NCI-H2081 (cell line): ENCODE measurements at regions not wholly inside any gene's neighbourhood (a gene's known extent, or its start where the extent isn't known, plus 50 kb on each side); places are given as distances from the start of the nearest gene placed in this dataset.

Experiments used
- DNase-seq, 2 experiments: peaks; one replicate each; lab custom pipeline; 2025; lab: John Stamatoyannopoulos, UW

DNA sequence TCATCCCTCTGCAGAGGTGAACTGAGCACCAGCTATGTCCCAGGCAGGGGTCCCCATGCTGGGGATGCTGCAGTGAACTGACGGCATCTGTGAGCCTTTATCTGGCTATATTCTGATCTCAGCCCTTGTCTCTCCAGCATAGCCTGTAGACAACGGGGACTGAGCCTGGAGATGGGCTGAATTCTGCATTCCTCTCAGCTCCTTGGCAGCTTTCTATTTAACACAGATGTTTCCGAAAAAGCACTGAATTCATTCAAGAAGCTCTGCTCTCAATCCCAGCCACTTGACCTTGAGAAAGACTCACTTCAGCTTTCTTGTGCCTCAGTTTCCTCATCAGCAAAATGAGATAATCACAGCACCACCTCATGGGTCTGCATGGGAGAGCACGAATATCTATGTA lies 204.4 kb upstream of the PMEPA1 start:
- no peak for DNase-seq

DNA sequence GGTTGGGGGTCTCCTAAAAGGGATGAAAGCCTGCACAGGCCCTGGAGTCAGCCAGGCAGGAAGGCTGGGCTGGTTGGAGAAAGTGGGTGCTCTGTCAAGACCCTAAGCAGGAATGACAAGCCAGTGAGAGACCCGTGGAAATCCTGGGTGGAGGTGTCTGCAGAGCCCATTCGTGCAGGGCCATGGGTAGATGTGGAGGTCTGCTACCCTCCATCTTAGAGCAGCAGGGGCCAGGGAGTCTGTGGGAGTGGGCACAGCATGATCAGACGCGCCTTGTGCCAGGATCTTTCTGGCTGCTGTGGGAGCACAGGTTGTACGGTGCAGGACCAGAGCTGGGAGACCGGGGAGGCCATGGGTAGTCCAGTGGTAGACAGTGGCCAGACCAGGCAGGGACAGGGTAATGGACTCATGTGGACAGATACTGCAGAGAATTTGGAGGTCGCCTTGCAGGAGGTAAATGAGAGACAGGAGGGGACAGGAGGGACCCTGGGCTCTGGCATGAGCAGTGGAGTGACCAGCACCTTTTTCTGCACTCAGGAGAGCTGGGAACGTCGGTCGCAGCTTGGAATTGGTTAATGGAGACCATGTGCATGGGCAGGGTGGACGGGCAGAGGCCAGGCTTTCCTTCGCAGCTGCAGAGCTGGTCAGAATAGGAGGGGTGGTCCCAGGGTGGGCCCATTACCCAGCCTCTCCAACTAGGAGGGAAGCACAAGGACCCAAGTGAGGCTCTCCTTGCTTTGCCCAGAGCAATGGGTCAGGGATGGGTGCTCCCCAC lies 203.5 kb upstream of the PMEPA1 start:
- DNase-seq, result no peak

DNA sequence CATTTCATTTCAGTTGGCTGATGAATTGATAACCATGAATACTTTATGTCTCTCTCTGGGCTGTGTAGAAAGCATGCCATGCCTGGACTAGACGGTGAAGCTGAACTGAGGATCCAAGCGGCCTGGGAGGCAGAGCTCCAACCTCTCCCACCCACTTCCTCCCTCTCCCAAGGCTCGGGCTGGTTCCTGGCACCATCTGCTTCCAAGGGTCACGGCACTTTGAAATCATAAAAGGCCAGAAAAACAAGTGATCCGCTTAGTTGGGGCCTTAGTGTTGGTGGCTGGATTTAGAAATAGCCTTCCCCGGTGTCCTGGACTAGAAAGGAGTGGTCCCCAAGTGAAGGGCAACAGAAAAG lies 202.4 kb upstream of the PMEPA1 start:
- DNase-seq, result no peak

DNA sequence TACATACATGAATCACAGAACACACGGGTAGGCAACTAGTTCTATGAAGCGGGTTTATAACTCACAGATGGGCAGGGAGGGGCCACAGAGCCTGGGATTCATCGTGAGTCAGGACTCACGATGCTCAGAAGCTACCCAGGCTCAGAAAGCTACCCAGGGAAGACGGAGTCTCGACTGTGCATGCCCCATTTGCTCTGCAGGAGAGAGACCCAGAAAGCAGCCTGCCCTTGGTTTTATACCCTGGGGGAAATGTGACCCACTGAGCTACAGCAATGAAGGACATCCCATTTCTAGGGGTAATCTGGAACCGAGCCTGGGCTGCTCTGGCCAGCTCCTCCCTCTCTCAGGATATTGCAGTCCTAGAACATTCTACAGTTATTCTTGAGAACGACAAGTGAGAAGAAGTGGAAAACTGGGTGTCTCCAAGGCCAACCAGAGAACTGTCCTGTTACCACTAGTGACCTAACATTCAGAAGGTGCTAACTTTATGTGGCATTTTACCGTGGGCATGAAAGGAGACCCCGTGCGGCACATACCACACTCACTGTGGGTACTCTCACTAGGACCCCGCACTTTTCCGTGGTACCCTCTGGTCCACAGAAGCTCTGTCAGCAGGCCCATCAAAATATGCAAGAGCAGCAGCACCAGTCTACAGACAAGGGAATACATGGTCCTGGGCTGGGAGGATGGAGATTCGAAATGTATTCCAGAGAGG lies 201.9 kb upstream of the PMEPA1 start:
- DNase-seq, result no peak

DNA sequence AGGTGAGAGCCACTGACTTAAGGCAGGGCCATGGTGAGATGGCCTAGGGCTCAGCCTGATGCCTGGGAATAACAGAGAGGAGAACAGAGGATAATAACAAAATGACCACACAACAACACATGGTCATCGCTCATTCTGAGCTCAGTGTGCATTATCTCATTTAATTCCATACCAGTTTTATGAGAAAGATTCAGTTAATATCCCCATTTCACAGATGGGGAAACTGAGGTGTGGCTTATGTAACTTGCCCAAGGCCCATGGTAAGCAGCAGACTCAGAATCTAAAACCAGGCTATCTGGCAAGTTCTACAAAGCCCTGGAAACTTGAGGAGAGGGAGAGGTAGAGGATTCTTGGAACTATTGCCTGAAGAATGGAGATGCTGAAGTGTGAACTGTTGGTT lies 200.9 kb upstream of the PMEPA1 start:
- no peak for DNase-seq

DNA sequence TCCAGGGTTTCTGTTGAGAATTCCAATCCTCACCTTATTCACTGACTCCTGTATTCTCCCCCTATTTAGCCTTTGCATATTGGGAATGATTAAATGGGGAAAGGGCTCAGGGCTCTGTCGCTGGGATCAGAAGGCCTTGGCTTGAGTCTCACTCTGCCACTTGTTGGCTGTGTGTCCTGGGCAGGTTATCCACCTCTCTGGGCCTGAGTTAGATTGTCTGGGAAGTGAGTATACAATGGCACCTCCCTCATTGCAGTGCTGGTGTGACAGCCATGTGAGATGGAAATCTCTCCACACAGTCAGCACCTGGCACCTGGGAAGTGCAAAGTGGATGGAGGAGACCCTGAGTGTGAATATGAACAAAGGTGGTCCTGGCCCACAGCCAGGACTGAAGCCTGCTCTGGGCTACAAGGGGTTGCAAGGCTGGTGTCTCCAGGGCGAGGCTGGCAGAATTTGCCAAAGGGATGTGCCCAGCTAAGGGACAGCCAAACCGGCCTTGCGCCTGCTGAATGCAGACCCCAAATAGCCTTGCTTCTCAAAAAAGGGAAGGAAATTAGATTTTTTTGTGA lies 200.0 kb upstream of the PMEPA1 start:
- DNase-seq, result no peak

DNA sequence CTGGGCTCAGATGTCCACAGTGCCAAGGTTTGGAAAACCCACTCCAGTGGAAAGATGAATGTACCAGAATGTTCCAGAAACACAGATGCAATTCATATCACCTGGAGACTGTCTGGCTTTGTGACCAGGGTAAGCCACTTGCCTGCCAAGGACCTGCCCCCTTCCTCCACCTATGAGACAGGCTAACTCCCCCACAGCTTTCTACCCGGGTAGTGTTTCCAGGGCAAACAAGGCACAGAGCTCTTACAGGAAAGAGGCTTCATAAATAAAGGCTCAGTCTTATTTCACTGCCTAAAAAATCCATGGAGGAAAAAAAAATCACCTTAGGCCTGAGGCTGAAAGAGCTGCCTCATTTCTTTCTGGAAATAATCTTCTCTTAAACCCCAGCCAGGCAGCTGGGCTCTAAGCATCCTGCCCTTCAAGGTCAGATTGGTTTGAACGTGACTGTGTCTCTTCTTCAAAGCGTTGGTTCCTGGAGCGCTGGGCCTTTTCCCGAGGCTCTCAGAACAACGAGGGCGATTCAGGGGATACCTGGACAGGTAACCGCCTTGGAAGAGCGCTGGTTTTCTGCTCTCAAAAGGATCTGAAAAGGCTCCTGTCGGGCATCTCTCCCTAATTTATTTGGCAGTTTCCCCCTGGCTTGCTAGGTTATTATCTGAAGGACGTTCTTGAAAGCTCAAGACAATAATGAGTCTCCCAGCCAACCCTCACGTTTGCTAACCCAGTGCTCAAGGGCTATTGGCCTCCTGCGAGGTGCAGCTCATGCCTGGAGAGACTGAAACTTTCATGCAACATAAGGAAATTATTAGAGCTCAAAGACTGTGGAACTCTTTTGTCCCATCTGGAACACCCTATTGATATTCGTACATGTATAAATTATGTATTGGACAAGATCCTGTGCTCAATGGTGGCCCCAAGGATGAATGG lies 199.2 kb upstream of the PMEPA1 start:
- peak in 1 of 2 experiments; percentile 22 for DNase-seq

DNA sequence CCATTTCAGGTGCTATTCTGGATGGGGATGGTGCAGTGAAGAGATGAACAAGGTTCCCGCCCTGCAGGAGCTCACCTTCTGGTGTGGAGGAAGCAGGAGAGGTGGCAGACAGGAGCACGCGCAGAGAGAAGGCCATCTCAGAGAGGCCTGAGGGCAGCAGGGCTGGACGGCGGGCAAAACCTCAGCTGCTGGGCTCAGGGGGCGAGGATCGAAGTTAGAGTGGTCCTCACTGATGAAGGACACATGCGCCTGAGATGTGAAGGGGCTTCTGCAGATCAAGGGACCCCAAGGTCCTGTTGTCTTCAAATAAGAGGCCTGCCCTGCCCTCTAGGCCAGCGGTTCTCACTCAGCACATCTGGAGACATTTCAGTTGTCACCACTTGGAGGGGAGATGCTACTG lies 198.4 kb upstream of the PMEPA1 start:
- no peak for DNase-seq

DNA sequence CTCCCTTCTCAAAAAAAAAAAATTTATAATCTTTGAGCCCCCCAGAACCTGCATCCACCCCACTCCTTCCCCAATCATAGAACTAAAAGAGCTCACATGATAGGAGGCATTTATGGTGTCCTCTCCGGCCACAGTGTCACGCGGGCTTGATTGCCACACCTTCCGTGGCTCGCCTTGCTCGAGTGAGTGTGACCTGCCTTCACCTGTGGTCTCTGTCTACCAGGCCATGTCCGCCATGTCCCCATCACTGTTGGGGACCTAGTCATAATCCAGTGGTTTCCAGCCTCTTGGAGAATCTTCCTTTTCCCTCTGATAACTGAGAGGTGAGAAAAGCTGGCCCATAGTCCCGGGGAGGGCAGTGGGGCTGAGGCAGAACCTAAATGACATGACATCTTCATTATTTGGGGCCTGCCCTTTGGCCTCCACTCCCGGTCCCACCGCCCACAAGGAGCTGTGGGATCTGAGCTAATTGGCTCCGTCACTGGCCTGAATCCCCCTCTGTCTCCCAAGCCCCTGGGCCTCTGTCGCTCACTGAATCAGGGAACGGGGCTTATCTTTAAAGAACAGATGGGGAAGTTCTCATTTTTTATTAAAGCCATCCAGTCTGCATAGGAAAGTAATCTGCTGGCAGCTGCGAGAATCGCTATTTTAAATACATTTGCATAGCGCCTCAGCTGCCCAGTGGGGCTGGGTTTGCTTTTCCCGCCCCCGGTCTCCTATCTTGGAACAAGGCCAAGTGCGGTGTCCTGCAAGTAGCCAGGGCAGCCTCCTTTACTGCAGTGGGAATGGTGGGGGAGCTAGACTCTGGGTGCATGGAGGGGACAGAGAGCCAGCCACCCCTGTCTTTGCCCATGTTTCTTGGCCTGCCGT lies 197.6 kb upstream of the PMEPA1 start:
- no peak for DNase-seq

DNA sequence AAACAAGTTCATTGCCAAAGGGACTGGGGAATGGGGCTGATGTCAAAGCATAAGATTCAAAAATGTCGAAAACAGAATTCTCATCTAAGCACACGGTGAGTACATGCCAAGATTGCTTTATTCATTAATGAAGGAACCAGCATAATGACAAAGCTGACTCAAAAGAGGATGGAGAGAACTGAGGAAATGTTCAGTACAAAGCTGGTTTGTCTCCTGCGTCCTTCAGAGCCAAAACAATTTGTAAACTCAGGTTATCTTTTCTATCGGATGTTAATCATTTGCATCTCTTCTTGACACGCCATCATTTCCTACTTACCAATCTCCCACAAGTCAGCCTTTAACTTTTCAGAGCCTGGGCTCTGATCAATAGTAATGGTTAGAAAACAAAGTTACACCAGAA lies 195.6 kb upstream of the PMEPA1 start:
- DNase-seq, result no peak

DNA sequence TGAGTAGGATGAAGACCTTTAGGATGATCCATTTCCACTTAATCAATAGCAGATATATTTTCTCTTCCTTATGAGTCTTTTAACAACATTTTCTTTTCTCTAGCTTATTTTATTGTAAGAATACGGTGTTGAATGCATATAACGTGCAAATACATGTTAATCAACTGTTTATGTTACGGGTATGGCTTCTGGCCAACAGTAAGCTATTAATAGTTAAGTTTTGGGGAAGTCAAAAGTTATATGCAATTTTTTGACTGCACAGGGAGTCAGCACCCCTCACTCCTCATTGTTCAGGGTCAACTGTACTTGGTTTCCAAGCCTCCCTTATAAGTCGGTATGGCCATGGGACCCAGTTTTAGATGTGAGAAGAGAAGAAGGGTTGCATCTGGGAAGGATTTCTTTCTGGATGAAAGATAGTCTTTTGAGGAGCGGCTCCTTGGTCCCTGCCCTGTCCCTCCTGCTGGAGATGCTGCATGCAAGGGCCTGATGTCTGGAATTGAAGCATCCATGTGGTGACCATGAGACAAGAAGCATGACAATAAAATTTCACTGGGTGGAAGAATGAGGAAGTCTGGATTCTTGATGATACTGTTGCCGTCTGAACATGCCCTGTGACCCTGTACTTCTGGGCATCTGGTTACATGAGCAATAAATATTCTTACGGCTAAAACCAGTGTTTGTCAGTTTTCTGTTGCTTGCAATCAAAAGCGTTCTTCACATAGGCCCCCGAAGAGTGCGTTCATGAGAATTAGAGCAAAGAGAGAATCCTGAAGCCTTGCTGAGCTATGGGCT lies 194.7 kb upstream of the PMEPA1 start:
- no peak for DNase-seq

DNA sequence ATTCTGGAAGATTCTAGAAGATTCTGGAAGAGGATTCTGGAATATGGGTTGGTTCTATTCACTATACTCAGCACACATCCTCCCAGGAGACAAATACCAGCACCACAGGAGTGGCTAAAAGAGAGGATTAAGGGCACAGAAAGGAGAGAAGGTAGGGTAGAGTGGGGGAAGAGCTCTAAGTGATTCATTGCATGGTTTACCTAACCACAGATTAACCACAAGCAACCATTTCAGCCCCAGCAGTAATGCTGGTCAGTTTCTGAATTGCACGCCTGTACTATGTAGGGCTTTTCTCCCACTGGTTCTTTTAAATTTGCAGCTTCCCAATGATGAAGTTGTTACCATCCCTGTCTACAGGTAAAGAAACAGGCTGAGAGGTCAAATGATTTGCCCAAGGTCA lies 192.7 kb upstream of the PMEPA1 start:
- DNase-seq, result no peak

DNA sequence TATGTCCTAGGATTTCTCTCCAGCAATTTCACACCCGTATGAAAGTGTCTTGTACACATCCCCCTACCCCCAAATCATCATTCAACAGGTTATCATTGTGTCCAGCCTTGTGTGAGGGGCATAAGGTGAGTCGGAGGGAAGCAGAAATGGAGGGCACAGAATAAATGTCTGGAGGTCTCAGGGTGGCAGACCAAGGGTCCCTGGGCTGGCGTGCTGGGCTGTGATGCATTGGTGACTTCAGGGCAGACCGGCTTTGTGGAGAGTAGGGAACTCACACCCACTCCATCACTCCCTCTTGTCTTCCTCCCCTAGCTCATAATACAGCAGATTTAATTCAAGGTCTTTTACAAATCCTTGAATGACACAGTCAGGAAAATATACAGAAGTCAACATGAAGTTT lies 191.7 kb upstream of the PMEPA1 start:
- DNase-seq, result no peak

DNA sequence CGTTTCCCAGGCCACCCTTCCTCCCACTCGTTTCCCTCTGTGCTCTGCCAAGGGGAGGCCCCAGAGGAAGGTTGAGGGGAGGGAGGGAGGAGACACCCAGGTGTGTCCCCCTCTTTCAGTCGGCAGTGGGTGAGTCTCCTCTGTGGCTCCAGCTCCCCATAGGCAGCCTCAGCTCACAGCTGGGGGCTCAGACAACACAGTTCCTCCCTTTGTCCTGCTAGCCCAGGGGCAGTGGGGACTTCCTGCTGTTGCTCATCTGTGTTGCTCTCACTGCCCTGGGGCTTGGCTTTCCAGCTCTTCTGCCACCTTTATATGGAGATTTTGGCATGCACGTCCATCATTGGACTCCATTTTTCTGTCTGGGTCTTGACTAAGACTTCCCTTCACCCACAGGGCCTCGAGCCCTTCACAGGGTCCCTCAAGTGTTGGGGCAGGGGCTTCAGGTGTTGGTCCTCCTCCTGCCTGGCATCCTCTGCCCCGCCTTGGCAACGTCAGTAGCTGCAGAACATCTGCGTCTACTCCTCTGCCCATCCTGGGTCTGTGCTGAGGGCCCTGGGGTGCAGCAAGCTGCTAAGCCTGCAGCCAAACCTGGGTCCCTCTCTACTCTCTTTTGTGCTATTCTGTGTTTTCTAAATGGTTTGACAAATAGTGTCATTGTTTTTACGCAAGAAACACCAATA lies 190.6 kb upstream of the PMEPA1 start:
- DNase-seq, result peak; percentile 46 to 73

DNA sequence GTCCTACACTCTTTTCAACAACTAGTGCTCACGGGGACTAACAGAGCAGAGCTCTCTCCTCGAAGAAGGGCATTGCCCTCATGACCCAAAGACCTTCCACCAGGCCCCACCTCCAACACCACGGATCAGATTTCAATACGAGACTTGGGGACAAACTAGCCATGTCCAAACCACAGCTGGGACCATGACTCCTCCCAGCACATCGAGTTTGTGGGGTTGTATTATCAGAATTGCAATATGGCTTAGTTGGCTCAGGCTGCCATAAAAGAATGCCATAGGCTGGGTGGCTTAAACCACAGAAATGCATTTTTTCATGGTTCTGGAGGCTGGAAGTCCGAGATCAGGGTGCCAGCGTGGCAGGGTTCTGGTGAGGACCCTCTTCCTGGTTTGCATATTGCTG lies 189.7 kb upstream of the PMEPA1 start:
- no peak for DNase-seq

DNA sequence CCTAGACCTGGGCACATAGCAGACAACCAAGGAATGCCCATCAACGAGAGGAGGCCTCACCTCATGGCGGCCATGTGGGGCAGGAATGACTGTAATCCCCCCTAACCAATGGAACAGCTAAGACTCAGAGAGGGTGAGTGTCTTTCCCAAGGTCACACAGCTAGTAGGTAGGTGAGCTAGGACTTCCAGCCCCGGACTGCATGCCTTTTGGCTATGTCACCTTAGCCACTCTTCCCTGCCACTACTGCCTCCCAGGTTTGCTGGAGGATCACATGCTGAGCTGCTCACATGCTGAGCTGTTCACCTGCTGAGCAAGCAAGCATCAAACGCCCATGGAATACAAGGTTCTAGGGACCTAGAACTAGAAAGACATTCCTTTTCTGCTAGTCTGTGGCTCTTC lies 188.5 kb upstream of the PMEPA1 start:
- DNase-seq, result no peak

DNA sequence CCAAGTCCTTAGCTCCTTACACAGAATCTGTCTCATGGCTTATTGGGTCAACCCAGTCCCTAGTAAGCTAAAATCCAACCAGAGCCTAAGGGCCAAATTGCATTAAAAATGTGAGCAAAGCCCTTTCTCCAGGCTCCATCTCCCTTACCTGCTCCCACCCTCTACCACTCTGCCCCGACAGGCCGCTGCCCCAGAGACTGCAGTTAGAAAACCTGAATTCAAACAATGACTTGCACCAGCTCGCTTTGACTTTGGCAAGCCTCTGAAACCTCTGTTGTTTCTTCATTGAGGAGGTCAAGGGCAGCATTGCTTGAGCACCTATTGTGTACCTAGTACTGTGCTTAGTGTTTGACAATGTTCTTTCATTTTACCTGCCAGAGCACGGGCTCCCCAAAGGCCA lies 188.1 kb upstream of the PMEPA1 start:
- no peak for DNase-seq

DNA sequence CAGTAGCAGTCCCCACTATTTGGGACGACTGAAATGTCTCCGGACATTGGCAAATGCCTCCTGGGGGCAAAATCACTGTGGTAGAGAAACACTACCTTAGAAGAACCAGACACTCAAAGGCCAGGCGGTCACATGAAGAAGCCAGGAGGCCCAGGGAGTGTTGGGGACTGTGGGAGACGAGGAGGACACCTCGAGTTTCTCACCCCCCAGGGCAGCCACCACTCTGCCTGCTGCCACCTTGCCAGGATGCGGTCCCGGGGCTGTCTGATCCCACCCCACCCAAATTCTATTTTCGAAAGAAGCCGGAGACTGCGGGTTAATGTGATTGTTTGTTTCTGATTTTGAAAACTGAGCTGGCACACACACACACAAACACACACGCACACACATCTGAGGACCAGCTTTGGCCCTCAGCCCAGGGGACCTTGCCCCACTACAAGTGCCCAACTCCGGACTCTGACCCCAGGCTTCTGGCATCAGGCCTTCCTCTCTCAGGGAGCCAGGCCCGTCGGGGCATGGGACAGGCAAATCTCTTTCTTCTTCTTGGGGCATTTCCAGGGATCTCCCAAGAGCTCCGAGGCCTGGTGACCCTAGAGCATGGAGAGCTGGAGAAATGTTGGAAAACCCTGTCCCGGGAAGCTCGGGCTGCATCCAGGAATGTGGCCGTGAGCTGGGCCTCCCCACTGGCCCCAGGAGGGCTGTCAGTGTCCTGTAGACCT lies 187.5 kb upstream of the PMEPA1 start:
- no peak for DNase-seq

DNA sequence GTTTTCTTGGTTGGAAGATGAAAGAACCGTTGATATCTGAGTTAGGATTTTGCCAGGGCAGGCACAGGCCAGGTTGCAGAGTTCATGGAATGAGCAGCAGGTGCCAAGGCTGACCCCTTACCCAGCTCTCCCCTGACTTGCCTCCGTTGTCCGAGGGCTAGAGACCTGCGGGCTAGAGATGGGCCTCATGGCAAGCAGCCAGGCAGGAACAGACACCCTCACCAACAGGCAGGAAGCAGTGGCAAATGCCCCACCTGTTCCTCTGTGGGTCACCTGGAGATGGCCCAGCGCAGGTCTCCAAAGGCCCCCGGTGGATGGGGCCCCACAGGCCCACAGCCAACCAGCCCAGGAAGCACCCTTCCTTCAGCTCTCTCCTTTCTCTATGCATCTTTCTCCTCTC lies 186.7 kb upstream of the PMEPA1 start:
- DNase-seq, result no peak
